OCI-LY3 (cell line): ENCODE measurements at regions not wholly inside any gene's neighbourhood (a gene's known extent, or its start where the extent isn't known, plus 50 kb on each side); places are given as distances from the start of the nearest gene placed in this dataset.

ENCODE experiments used
- H2AFZ ChIP-seq: fragments of 200-600, 300-600 bp; shearing (Covaris generic); 2 replicates; pipeline ENCODE4 v1.6.0; 2014; ENCODE audit warnings: antibody characterized with exemption, low read depth, low read length
- H3K27ac ChIP-seq: fragments of 200-600, 300-600 bp; sonication (generic); 2 replicates; pipeline ENCODE4 v1.5.1; 2014; ENCODE audit warnings: mild to moderate bottlenecking, low read length, moderate library complexity, mixed read lengths
- H3K27me3 ChIP-seq: fragments of 200-600, 300-600 bp; sonication (generic); 2 replicates; pipeline ENCODE4 v1.6.1; 2014; ENCODE audit warnings: low read depth, low read length, mixed read lengths
- H3K36me3 ChIP-seq: fragments of 200-600, 300-600 bp; sonication (generic); replicated peaks from 2 replicates; pipeline ENCODE3; 2014; ENCODE audit warnings: low read depth, low read length, mixed read lengths
- H3K4me1 ChIP-seq: fragments of 300-600, 200-600 bp; sonication (generic); 2 replicates; pipeline ENCODE4 v1.6.1; 2014; ENCODE audit warnings: low read length, mixed read lengths
- H3K4me2 ChIP-seq: fragments of 200-600, 300-600 bp; sonication (generic); 2 replicates; pipeline ENCODE4 v1.6.1; 2014; ENCODE audit warnings: low read length, mixed read lengths
- H3K4me3 ChIP-seq: fragments of 300-600, 200-600 bp; sonication (generic); 2 replicates; pipeline ENCODE4 v1.5.1; 2014; ENCODE audit warnings: antibody characterized with exemption, mild to moderate bottlenecking, low read length, moderate library complexity
- H3K79me2 ChIP-seq: fragments of 300-600, 200-600 bp; shearing (Covaris generic); 2 replicates; pipeline ENCODE4 v1.6.1; 2014; ENCODE audit warnings: mild to moderate bottlenecking, low read length, mixed read lengths
- H3K9ac ChIP-seq: fragments of 300-600, 200-600 bp; shearing (Covaris generic); 2 replicates; pipeline ENCODE4 v1.6.0; 2014; ENCODE audit warnings: mild to moderate bottlenecking, low read length, moderate library complexity
- H3K9me3 ChIP-seq: fragments of 200-600, 300-600 bp; shearing (Covaris generic); 2 replicates; pipeline ENCODE4 v1.6.1; 2014; ENCODE audit warnings: low read length, mixed read lengths; ENCODE audit not compliant: insufficient read depth
- H4K20me1 ChIP-seq: fragments of 200-600, 300-600 bp; sonication (generic); 2 replicates; pipeline ENCODE4 v1.6.1; 2016; ENCODE audit warnings: low read length, mixed read lengths; ENCODE audit not compliant: insufficient read depth
- CTCF ChIP-seq: fragments of 200-600, 300-600 bp; sonication (generic); IDR thresholded peaks from 2 replicates; pipeline ENCODE4 v1.5.1; 2014; ENCODE audit warnings: antibody characterized with exemption, low read length, low read depth
- EZH2phosphoT487 ChIP-seq: fragments of 200-600 bp; shearing (Covaris generic); IDR thresholded peaks from 2 replicates; pipeline ENCODE4 v1.6.1; 2018; ENCODE audit warnings: antibody characterized with exemption, mixed run types, low read depth

GRCh38 chr11:81476345-81476744 lies 1257.3 kb downstream of the FAM181B start:
- Histone ChIP-seq H3K36me3 (no peaks in the 10 kb centered on the region), H3K4me2 (no peak overlapping the region), H3K27me3 (no peaks in the 10 kb centered on the region), H3K9me3 (no peaks in the 10 kb centered on the region), H3K4me3 (no peak overlapping the region), H3K9ac (no peak overlapping the region), H3K4me1 (no peaks in the 10 kb centered on the region), H3K27ac (no peak overlapping the region), H4K20me1 (no peaks in the 10 kb centered on the region), H2AFZ (no peak overlapping the region), H3K79me2 (no peaks in the 10 kb centered on the region)
- no peak for TF ChIP-seq EZH2phosphoT487
- no peak for TF ChIP-seq CTCF

GRCh38 chr11:81472646-81473045 lies 1261.0 kb downstream of the FAM181B start:
- Histone ChIP-seq H3K36me3 (no peaks in the 10 kb centered on the region), H4K20me1 (no peaks in the 10 kb centered on the region)

GRCh38 chr11:81470446-81470845 lies 1263.2 kb downstream of the FAM181B start:
- Histone ChIP-seq H3K36me3 (peaks cover 6% of the 10 kb centered on the region), H3K4me2 (no peak overlapping the region), H3K27ac (no peak overlapping the region), H3K27me3 (no peaks in the 10 kb centered on the region), H3K9me3 (peaks cover 11% of the 10 kb centered on the region; the same call in 1 of the 2 replicates), H2AFZ (no peak overlapping the region), H3K4me1 (peaks cover 9% of the 10 kb centered on the region), H3K79me2 (no peaks in the 10 kb centered on the region), H3K4me3 (no peak overlapping the region), H3K9ac (no peak overlapping the region), H4K20me1 (no peaks in the 10 kb centered on the region)
- no peak for TF ChIP-seq CTCF
- no peak for TF ChIP-seq EZH2phosphoT487

More at GRCh38 chr11:81472646-81473045, 1261.0 kb downstream of the FAM181B start:
- H3K9me3 ChIP-seq, result no peaks in the 10 kb centered on the region; the same call in 1 of the 2 replicates
- no peaks in the 10 kb centered on the region for H3K27me3 ChIP-seq
- TF ChIP-seq CTCF (no peak), EZH2phosphoT487 (no peak)
- no peaks in the 10 kb centered on the region for H3K79me2 ChIP-seq
- H3K4me2 ChIP-seq, result no peak overlapping the region
- no peak overlapping the region for H3K9ac ChIP-seq
- H3K4me1 ChIP-seq, result no peaks in the 10 kb centered on the region
- H3K27ac ChIP-seq, result no peak overlapping the region
- no peak overlapping the region for H3K4me3 ChIP-seq
- H2AFZ ChIP-seq, result no peak overlapping the region

- no peak overlapping the region for H2AFZ ChIP-seq
- no peaks in the 10 kb centered on the region for H3K27me3 ChIP-seq
- no peak for TF ChIP-seq EZH2phosphoT487
- H3K9ac ChIP-seq, result no peak overlapping the region
- no peaks in the 10 kb centered on the region for H3K9me3 ChIP-seq
- H3K79me2 ChIP-seq, result no peaks in the 10 kb centered on the region
- no peak overlapping the region for H3K4me3 ChIP-seq
- no peaks in the 10 kb centered on the region for H3K36me3 ChIP-seq
- H4K20me1 ChIP-seq, result no peaks in the 10 kb centered on the region
- H3K27ac ChIP-seq, result no peak overlapping the region
- H3K4me2 ChIP-seq, result no peak overlapping the region
- no peaks in the 10 kb centered on the region for H3K4me1 ChIP-seq
Measured at GRCh38 chr11:81459766-81460306, 1273.8 kb downstream of the FAM181B start.
